A673 (cell line): ENCODE measurements at regions not wholly inside any gene's neighbourhood (a gene's known extent, or its start where the extent isn't known, plus 50 kb on each side); places are given as distances from the start of the nearest gene placed in this dataset.

Experiments
- BruUV-seq: library from RNA; stranded (reverse); fragments of 400-500 nt; replicated peaks from 2 replicates; lab custom pipeline; 2021; lab: Mats Ljungman, UMichigan
- CTCF ChIA-PET: fragments of 300-600 bp; sonication (Branson Sonifier 250); formaldehyde crosslinking; loops from one replicate; lab custom pipeline; 2022; ENCODE audit warnings: antibody characterized with exemption; lab: Charles Lee
- POLR2A ChIA-PET: fragments of 300-600 bp; sonication (Branson Sonifier 250); formaldehyde crosslinking; loops from one replicate; lab custom pipeline; 2022; ENCODE audit warnings: antibody characterized with exemption; ENCODE audit not compliant: low non-redundant PET; lab: Charles Lee
- DNase-seq: peaks from one replicate; pipeline ENCODE4 v3.0.0-alpha.2; 2015; ENCODE audit warnings: low spot score
- H3K27ac ChIP-seq: fragments of 200-600 bp; sonication (generic); 2 replicates; pipeline ENCODE4 v1.5.1; 2016; ENCODE audit warnings: mixed run types, low read depth, mild to moderate bottlenecking, mixed read lengths, antibody characterized with exemption, low read length; ENCODE audit not compliant: poor library complexity, severe bottlenecking
- H3K27me3 ChIP-seq: fragments of 200-600 bp; sonication (generic); replicated peaks from 2 replicates; pipeline ENCODE4 v1.6.1; 2017; ENCODE audit warnings: mixed run types, low read depth, mild to moderate bottlenecking, mixed read lengths, antibody characterized with exemption, low read length; ENCODE audit not compliant: insufficient read depth, poor library complexity
- H3K36me3 ChIP-seq: fragments of 200-600 bp; sonication (generic); 2 replicates; pipeline ENCODE4 v1.6.1; 2016; ENCODE audit warnings: mixed run types, mild to moderate bottlenecking, mixed read lengths, antibody characterized with exemption, low read length; ENCODE audit not compliant: insufficient read depth, poor library complexity, severe bottlenecking
- H3K4me1 ChIP-seq: fragments of 200-600 bp; sonication (generic); 2 replicates; pipeline ENCODE4 v1.6.1; 2017; ENCODE audit warnings: mixed run types, mild to moderate bottlenecking, mixed read lengths, antibody characterized with exemption, low read length; ENCODE audit not compliant: insufficient read depth, poor library complexity, severe bottlenecking
- H3K4me3 ChIP-seq: fragments of 200-600 bp; sonication (generic); 2 replicates; pipeline ENCODE4 v1.5.1; 2016; ENCODE audit warnings: low read depth, mixed run types, mild to moderate bottlenecking, mixed read lengths, low read length; ENCODE audit not compliant: poor library complexity, severe bottlenecking
- H3K9me3 ChIP-seq: fragments of 200-600 bp; sonication (generic); 2 replicates; pipeline ENCODE4 v1.6.1; 2016; ENCODE audit warnings: mixed run types, low read depth, mild to moderate bottlenecking, mixed read lengths, antibody characterized with exemption, low read length; ENCODE audit not compliant: poor library complexity, severe bottlenecking
- CTCF ChIP-seq: fragments of 300-800, 200-600 bp; sonication (generic); conservative IDR thresholded peaks from 2 replicates; pipeline ENCODE4 v1.5.1; 2017; ENCODE audit warnings: low read depth, mild to moderate bottlenecking, antibody characterized with exemption, low read length, moderate library complexity, mixed read lengths
- EZH2 ChIP-seq: fragments of 200-600 bp; sonication (generic); IDR thresholded peaks from 2 replicates; pipeline ENCODE4 v1.6.1; 2017; ENCODE audit warnings: borderline replicate concordance, low read depth, mild to moderate bottlenecking, mixed read lengths, antibody characterized with exemption, low read length; ENCODE audit not compliant: poor library complexity, severe bottlenecking
- intact Hi-C: fragments of 100-400 bp; cut with micrococcal nuclease; formaldehyde crosslinking; loops from one replicate; pipeline ENCODE4 v1.10.0; 2022; ENCODE audit not compliant: unreplicated experiment

DNA sequence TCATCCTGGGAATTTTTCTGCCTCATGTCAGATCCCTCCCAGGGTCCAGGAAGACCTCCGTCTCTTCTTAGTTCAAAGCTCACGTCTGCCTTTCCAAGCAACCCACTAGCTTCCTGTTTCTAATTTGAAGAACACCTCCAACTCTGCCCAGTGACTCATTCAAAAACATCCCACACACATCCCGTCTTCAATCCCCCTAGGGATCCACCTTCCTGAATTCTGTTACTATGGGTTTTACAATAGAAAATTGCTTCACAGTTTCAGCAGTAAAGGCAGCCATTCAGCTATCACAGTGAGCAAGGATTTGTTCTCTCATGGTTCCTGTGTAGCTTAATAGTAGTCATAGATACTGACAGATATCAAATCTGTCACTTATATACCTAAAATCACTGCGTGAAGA is 308.3 kb upstream of the CCDC54 start:
- no TSS peak for BruUV-seq
- peak; percentile 94 for DNase-seq
- H3K4me1 ChIP-seq: peaks cover 42% of the 10 kb centered on the region
- H3K9me3 ChIP-seq: no peaks in the 10 kb centered on the region
- H3K27me3 ChIP-seq: no peaks in the 10 kb centered on the region
- intact Hi-C loops: loop anchor here (10.0 kb wide), 1 partner anchor 244 kb away; no protein-coding TSS in a partner anchor
- CTCF ChIA-PET: interaction anchor here (1.2 kb wide), 1 partner anchor 49 kb away, joined by 5 read pairs; no protein-coding TSS in a partner anchor
- POLR2A ChIA-PET: no interaction called here
- peak overlapping the region; percentile 81 for H3K27ac ChIP-seq
- H3K4me3 ChIP-seq: no peak overlapping the region
- H3K36me3 ChIP-seq: no peaks in the 10 kb centered on the region
- TF ChIP-seq CTCF (no peak), EZH2 (no peak)

DNA sequence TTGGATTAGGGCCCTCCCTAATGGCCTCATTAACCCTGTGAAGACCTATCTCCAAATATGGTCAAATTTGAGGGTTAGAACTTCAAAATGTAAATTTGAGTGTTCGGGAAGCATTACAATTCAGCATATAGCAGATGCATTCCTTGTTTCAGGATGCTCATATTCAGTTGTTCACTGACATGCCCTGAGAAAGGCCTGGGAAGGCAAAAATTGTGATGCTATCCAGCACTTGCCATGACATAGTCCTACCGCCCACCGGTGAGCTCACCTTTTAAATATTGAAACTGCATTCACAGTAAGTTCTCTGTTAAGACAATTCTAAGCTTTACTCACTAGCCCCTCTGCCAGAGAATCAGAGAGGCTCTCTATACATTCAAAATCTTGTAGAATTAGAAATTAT is 300.3 kb upstream of the CCDC54 start:
- H3K27ac ChIP-seq: no peak overlapping the region
- ChIA-PET POLR2A (no interaction called here), CTCF (no interaction called here)
- H3K9me3 ChIP-seq: no peaks in the 10 kb centered on the region
- H3K27me3 ChIP-seq: no peaks in the 10 kb centered on the region
- H3K4me1 ChIP-seq: no peaks in the 10 kb centered on the region
- DNase-seq: no peak
- TF ChIP-seq CTCF (no peak), EZH2 (no peak)
- no peak overlapping the region for H3K4me3 ChIP-seq
- H3K36me3 ChIP-seq: no peaks in the 10 kb centered on the region
- no TSS peak for BruUV-seq
- intact Hi-C loops: no loop called here

DNA sequence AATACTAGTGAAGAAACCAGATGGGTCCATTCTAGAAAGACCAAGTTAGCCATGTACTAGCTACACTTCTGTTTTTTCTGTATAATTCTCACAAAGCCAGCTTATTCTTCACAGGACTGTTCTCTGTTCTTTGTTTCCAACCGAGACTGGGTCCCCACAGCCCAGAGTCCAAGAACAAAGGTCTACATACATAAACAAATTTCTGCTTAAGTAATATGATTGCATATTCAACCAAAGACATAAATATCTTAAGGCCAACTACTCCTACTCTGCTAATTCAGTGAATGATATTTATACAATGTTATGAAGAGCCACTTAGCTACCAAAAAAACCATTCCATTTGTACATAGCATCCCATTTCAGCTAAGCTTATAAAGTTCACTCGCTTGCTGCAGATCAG is 299.8 kb upstream of the CCDC54 start:
- peaks cover 2% of the 10 kb centered on the region for H3K4me1 ChIP-seq
- no peaks in the 10 kb centered on the region for H3K27me3 ChIP-seq
- no peak for DNase-seq
- no peak overlapping the region for H3K27ac ChIP-seq
- CTCF ChIA-PET: no interaction called here
- no peak overlapping the region for H3K4me3 ChIP-seq
- TF ChIP-seq EZH2 (no peak), CTCF (no peak)
- no TSS peak for BruUV-seq
- no peaks in the 10 kb centered on the region for H3K36me3 ChIP-seq
- intact Hi-C loops: no loop called here
- H3K9me3 ChIP-seq: no peaks in the 10 kb centered on the region
- POLR2A ChIA-PET: no interaction called here
